ENCODE measurements at regions not wholly inside any gene's neighbourhood (a gene's known extent, or its start where the extent isn't known, plus 50 kb on each side); places are given as distances from the start of the nearest gene placed in this dataset.

DNA sequence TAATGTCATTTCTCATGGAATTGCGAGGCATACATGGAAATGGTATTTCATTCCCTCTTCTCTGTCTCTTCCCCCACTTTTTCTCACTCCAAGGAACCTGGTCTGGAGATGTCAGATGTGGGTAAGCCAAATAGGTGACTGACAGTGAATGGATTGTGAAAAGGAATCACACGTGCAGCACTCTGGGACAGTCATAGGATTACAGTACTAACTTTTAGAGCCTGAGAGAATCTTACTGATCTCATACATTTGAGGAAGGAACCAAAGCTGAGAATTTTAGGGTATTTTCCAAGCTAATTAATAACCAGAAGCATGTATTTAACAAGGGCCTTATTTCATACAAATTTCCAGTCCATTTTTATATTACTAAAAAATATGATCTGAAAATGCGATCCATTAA is 58.1 kb upstream of the ERBB4 start:
- no peaks in the 10 kb centered on the region for H3K36me3 Mint-ChIP-seq
- no peak for ATAC-seq
- H3K4me3 Mint-ChIP-seq = no peak overlapping the region
- CTCF ChIA-PET = no interaction called here
- TF ChIP-seq KAT7 (CRISPR knock-in tag; IDR thresholded peaks at IDR 0.05; ENCODE audit: borderline replicate concordance) = no peak
- TF ChIP-seq ZNF423 (CRISPR knock-in tag; IDR thresholded peaks at IDR 0.05) = no peak
- TF ChIP-seq GRHL2 (CRISPR knock-in tag; IDR thresholded peaks at IDR 0.05; ENCODE audit: insufficient replicate concordance, severe bottlenecking) = no peak
- TF ChIP-seq, protein P1, sequence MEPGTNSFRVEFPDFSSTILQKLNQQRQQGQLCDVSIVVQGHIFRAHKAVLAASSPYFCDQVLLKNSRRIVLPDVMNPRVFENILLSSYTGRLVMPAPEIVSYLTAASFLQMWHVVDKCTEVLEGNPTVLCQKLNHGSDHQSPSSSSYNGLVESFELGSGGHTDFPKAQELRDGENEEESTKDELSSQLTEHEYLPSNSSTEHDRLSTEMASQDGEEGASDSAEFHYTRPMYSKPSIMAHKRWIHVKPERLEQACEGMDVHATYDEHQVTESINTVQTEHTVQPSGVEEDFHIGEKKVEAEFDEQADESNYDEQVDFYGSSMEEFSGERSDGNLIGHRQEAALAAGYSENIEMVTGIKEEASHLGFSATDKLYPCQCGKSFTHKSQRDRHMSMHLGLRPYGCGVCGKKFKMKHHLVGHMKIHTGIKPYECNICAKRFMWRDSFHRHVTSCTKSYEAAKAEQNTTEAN (CRISPR knock-in tag; IDR thresholded peaks at IDR 0.05) = no peak
- TF ChIP-seq NFATC4 (CRISPR knock-in tag; IDR thresholded peaks at IDR 0.05) = no peak
- no peak for TF ChIP-seq RELA (CRISPR knock-in tag; IDR thresholded peaks at IDR 0.05; ENCODE audit: borderline replicate concordance)
- TF ChIP-seq NR3C1 (CRISPR knock-in tag; conservative IDR thresholded peaks at IDR 0.05; ENCODE audit: low read depth) = no peak
- TF ChIP-seq FOXP1 (CRISPR knock-in tag; IDR thresholded peaks at IDR 0.05; ENCODE audit: borderline replicate concordance) = no peak
- no peak for TF ChIP-seq GTF2I (CRISPR knock-in tag; conservative IDR thresholded peaks at IDR 0.05)
- no peak for TF ChIP-seq JAZF1 (CRISPR knock-in tag; IDR thresholded peaks at IDR 0.05)
- TF ChIP-seq SMAD4 (CRISPR knock-in tag; IDR thresholded peaks at IDR 0.05) = no peak
- no peak for TF ChIP-seq ERG (CRISPR knock-in tag; IDR thresholded peaks at IDR 0.05)
- no peak for TF ChIP-seq ZNF396 (CRISPR knock-in tag; IDR thresholded peaks at IDR 0.05; ENCODE audit: borderline replicate concordance)
- H3K27ac Mint-ChIP-seq = no peak overlapping the region
- H3K9me3 Mint-ChIP-seq = no peaks in the 10 kb centered on the region
- no peaks in the 10 kb centered on the region for H3K27me3 Mint-ChIP-seq (ENCODE audit: low read depth)
- POLR2A ChIA-PET = no interaction called here
- H3K4me1 Mint-ChIP-seq = no peaks in the 10 kb centered on the region
- DNase-seq (ENCODE audit: low spot score) = no peak

- ChIA-PET POLR2A (no interaction called here), CTCF (no interaction called here)
- no peak for TF ChIP-seq ZNF219 (CRISPR knock-in tag; IDR thresholded peaks at IDR 0.05; ENCODE audit: borderline replicate concordance)
- TF ChIP-seq, protein P1 (CRISPR knock-in tag; IDR thresholded peaks at IDR 0.05) = no peak
- no peak for TF ChIP-seq TCF7 (CRISPR knock-in tag; IDR thresholded peaks at IDR 0.05; ENCODE audit: low read depth)
- no peak for TF ChIP-seq CDX4 (CRISPR knock-in tag; IDR thresholded peaks at IDR 0.05; ENCODE audit: borderline replicate concordance)
- TF ChIP-seq GTF2I (CRISPR knock-in tag; conservative IDR thresholded peaks at IDR 0.05) = no peak
- no peak for TF ChIP-seq IRF2 (CRISPR knock-in tag; IDR thresholded peaks at IDR 0.05; ENCODE audit: borderline replicate concordance, low read depth)
- no peak for TF ChIP-seq RELA (CRISPR knock-in tag; IDR thresholded peaks at IDR 0.05; ENCODE audit: borderline replicate concordance)
- Mint-ChIP-seq H3K27me3 (ENCODE audit: low read depth) (no peaks in the 10 kb centered on the region), H3K36me3 (no peaks in the 10 kb centered on the region), H3K27ac (no peak overlapping the region), H3K9me3 (no peaks in the 10 kb centered on the region), H3K4me1 (no peaks in the 10 kb centered on the region), H3K4me3 (no peak overlapping the region)
- ATAC-seq = no peak
- DNase-seq (ENCODE audit: low spot score) = no peak
Observed at GRCh38 chr2:212596276-212596675, 57.7 kb upstream of the ERBB4 start.

GRCh38 chr2:212595036-212595654 is 56.5 kb upstream of the ERBB4 start:
- H3K4me3 Mint-ChIP-seq = no peak overlapping the region
- POLR2A ChIA-PET = no interaction called here
- no peak overlapping the region for H3K27ac Mint-ChIP-seq
- no peaks in the 10 kb centered on the region for H3K27me3 Mint-ChIP-seq (ENCODE audit: low read depth)
- DNase-seq (ENCODE audit: low spot score) = no peak
- H3K36me3 Mint-ChIP-seq = no peaks in the 10 kb centered on the region
- no peaks in the 10 kb centered on the region for H3K9me3 Mint-ChIP-seq
- H3K4me1 Mint-ChIP-seq = no peaks in the 10 kb centered on the region
- no peak for TF ChIP-seq SMAD4 (CRISPR knock-in tag; IDR thresholded peaks at IDR 0.05)
- no peak for TF ChIP-seq ZNF232 (CRISPR knock-in tag; IDR thresholded peaks at IDR 0.05)
- TF ChIP-seq TP53 (CRISPR knock-in tag; IDR thresholded peaks at IDR 0.05) = no peak
- TF ChIP-seq RELA (CRISPR knock-in tag; IDR thresholded peaks at IDR 0.05; ENCODE audit: borderline replicate concordance) = no peak
- no peak for TF ChIP-seq SOX15 (CRISPR knock-in tag; IDR thresholded peaks at IDR 0.05)
- TF ChIP-seq, protein P2, sequence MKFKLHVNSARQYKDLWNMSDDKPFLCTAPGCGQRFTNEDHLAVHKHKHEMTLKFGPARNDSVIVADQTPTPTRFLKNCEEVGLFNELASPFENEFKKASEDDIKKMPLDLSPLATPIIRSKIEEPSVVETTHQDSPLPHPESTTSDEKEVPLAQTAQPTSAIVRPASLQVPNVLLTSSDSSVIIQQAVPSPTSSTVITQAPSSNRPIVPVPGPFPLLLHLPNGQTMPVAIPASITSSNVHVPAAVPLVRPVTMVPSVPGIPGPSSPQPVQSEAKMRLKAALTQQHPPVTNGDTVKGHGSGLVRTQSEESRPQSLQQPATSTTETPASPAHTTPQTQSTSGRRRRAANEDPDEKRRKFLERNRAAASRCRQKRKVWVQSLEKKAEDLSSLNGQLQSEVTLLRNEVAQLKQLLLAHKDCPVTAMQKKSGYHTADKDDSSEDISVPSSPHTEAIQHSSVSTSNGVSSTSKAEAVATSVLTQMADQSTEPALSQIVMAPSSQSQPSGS (CRISPR knock-in tag; IDR thresholded peaks at IDR 0.05; ENCODE audit: borderline replicate concordance, low read depth) = no peak
- ATAC-seq = 0 out of 2 replicates have a peak, but pooled peaks have one; percentile 26
- CTCF ChIA-PET = no interaction called here
